ENCODE measurements at regions not wholly inside any gene's neighbourhood (a gene's known extent, or its start where the extent isn't known, plus 50 kb on each side); places are given as distances from the start of the nearest gene placed in this dataset.

- ChIA-PET POLR2A (no interaction called here), CTCF (no interaction called here)
- Mint-ChIP-seq H3K9me3 (no peaks in the 10 kb centered on the region), H3K4me3 (no peak overlapping the region), H3K27ac (no peak overlapping the region), H3K36me3 (no peaks in the 10 kb centered on the region), H3K27me3 (peaks cover 0 to 7% of the 10 kb centered on the region in 2 donors), H3K4me1 (peaks cover 10 to 19% (median 14%) of the 10 kb centered on the region in 3 donors)
- H3K4me3 ChIP-seq (ENCODE audit: low read length): no peak overlapping the region
- no peaks in the 10 kb centered on the region for H3K9me3 ChIP-seq (ENCODE audit: low read length)
- no peak for DNase-seq
- no peaks in the 10 kb centered on the region for H3K4me1 ChIP-seq (ENCODE audit: insufficient read depth, low read length)
- H3K27ac ChIP-seq (ENCODE audit: low read depth, low read length): no peak overlapping the region
- no peaks in the 10 kb centered on the region for H3K27me3 ChIP-seq (ENCODE audit: insufficient read depth, low read length, poor library complexity, severe bottlenecking)
- no peaks in the 10 kb centered on the region for H3K36me3 ChIP-seq (ENCODE audit: insufficient read depth, low read length)
These were observed 76.1 kb downstream of the SIPA1L2 start for GRCh38 chr1:232553809-232554208.

DNA sequence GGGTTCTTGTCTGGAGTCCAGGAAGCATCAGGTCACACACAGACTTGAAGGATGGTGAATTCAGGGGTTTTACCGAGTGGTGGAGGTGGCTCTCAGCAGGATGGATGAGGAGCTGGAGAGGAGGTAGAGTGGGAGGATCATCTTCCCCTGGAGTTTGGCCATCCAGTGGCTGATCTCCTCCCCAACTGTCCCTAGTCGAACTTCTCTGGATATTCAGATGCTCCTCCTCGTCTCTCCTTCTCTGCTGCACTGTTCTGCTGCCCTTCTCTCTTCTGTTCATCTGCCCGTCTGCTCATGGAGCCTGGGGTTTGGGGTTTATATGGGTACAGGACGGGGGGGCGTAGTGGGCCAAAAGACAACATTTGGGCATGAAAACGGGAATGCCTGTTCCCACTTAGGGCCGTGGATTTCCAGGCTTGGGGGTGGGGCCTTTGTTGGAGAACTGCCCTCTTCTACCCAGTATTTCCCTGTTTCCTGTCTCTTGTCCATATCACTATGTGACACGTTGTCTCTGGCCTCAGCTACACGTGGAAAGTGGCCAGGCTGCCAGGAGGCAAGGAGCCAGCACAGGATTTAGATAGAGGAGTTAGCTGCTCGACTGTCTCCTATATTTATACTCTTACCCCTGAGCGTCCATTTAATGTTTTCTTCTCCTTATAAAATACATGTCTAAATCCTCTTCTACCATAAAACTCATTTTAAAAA lies 76.7 kb downstream of the SIPA1L2 start:
- Mint-ChIP-seq H3K4me1 (peaks cover 8 to 13% (median 9%) of the 10 kb centered on the region in 3 donors), H3K27ac (no peak overlapping the region), H3K36me3 (no peaks in the 10 kb centered on the region), H3K4me3 (no peak overlapping the region), H3K27me3 (peaks cover 0 to 7% of the 10 kb centered on the region in 2 donors), H3K9me3 (no peaks in the 10 kb centered on the region)
- POLR2A ChIA-PET: no interaction called here
- Histone ChIP-seq H3K36me3 (ENCODE audit: insufficient read depth, low read length) (no peaks in the 10 kb centered on the region), H3K4me3 (ENCODE audit: low read length) (no peak overlapping the region), H3K9me3 (ENCODE audit: low read length) (no peaks in the 10 kb centered on the region), H3K27ac (ENCODE audit: low read depth, low read length) (no peak overlapping the region), H3K4me1 (ENCODE audit: insufficient read depth, low read length) (no peaks in the 10 kb centered on the region), H3K27me3 (ENCODE audit: insufficient read depth, low read length, poor library complexity, severe bottlenecking) (no peaks in the 10 kb centered on the region)
- DNase-seq: no peak
- CTCF ChIA-PET: interaction anchor here (1.3 kb wide), 1 partner anchor 10 kb away, joined by 3 read pairs; no protein-coding TSS in a partner anchor

GRCh38 chr1:232551386-232551785 lies 78.5 kb downstream of the SIPA1L2 start:
- CTCF ChIA-PET: no interaction called here
- H3K27me3 Mint-ChIP-seq: peaks cover 0 to 7% of the 10 kb centered on the region in 2 donors

GRCh38 chr1:232550007-232550406 lies 79.9 kb downstream of the SIPA1L2 start:
- H3K27me3 ChIP-seq (ENCODE audit: insufficient read depth, low read length, poor library complexity, severe bottlenecking): no peaks in the 10 kb centered on the region
- no peaks in the 10 kb centered on the region for H3K4me1 ChIP-seq (ENCODE audit: insufficient read depth, low read length)
- CTCF ChIA-PET: no interaction called here
- Mint-ChIP-seq H3K4me3 (no peak overlapping the region), H3K27ac (no peak overlapping the region), H3K36me3 (no peaks in the 10 kb centered on the region), H3K9me3 (no peaks in the 10 kb centered on the region), H3K4me1 (no peaks in the 10 kb centered on the region), H3K27me3 (peaks cover 0 to 7% of the 10 kb centered on the region in 2 donors)
- no peak overlapping the region for H3K27ac ChIP-seq (ENCODE audit: low read depth, low read length)
- POLR2A ChIA-PET: no interaction called here
- no peak for DNase-seq
- no peaks in the 10 kb centered on the region for H3K9me3 ChIP-seq (ENCODE audit: low read length)
- H3K4me3 ChIP-seq (ENCODE audit: low read length): no peak overlapping the region
- H3K36me3 ChIP-seq (ENCODE audit: insufficient read depth, low read length): no peaks in the 10 kb centered on the region

More at GRCh38 chr1:232551386-232551785, 78.5 kb downstream of the SIPA1L2 start:
- Mint-ChIP-seq H3K36me3 (no peaks in the 10 kb centered on the region), H3K27ac (no peak overlapping the region), H3K9me3 (no peaks in the 10 kb centered on the region), H3K4me3 (no peak overlapping the region), H3K4me1 (no peaks in the 10 kb centered on the region)
- no peaks in the 10 kb centered on the region for H3K4me1 ChIP-seq (ENCODE audit: insufficient read depth, low read length)
- H3K4me3 ChIP-seq (ENCODE audit: low read length): no peak overlapping the region
- H3K9me3 ChIP-seq (ENCODE audit: low read length): no peaks in the 10 kb centered on the region
- H3K27me3 ChIP-seq (ENCODE audit: insufficient read depth, low read length, poor library complexity, severe bottlenecking): no peaks in the 10 kb centered on the region
- no peak for DNase-seq
- H3K27ac ChIP-seq (ENCODE audit: low read depth, low read length): no peak overlapping the region
- no peaks in the 10 kb centered on the region for H3K36me3 ChIP-seq (ENCODE audit: insufficient read depth, low read length)
- POLR2A ChIA-PET: no interaction called here

GRCh38 chr1:232548691-232549090 lies 81.2 kb downstream of the SIPA1L2 start:
- Mint-ChIP-seq H3K27me3 (peaks cover 0 to 7% of the 10 kb centered on the region in 2 donors), H3K4me3 (no peak overlapping the region), H3K27ac (peak overlapping the region in 2 of 8 donors; percentile 81 to 90), H3K4me1 (no peaks in the 10 kb centered on the region), H3K36me3 (no peaks in the 10 kb centered on the region), H3K9me3 (no peaks in the 10 kb centered on the region)
- no peaks in the 10 kb centered on the region for H3K27me3 ChIP-seq (ENCODE audit: insufficient read depth, low read length, poor library complexity, severe bottlenecking)
- no peaks in the 10 kb centered on the region for H3K36me3 ChIP-seq (ENCODE audit: insufficient read depth, low read length)
- no peak overlapping the region for H3K4me3 ChIP-seq (ENCODE audit: low read length)
- no peak for DNase-seq
- ChIA-PET CTCF (no interaction called here), POLR2A (no interaction called here)
- H3K4me1 ChIP-seq (ENCODE audit: insufficient read depth, low read length): no peaks in the 10 kb centered on the region
- H3K27ac ChIP-seq (ENCODE audit: low read depth, low read length): no peak overlapping the region
- no peaks in the 10 kb centered on the region for H3K9me3 ChIP-seq (ENCODE audit: low read length)

DNA sequence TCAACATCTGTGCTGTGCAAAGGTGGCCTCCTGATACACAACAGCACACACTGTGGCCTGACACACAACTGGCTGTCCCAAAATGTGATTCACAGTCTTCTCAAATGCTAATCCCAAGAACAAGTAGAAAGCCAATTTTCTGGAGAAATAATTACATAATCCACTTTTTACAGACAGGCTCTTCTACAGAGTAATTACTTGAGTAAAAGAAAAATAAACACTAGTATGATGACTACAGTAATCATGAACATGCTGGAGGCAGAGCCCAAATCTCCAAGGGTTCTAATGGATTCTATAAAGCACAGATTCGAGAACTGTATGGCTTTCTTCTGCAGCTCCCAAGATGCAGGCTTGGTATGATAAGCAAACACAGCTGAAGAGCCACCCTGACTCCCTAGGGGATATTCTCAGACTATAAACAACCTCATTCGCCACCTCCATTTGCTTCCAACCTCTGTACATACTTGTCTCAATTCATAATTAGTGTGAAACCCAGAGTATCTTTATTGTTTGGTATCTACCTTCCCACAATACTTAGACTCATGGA lies 81.9 kb downstream of the SIPA1L2 start:
- H3K4me1 Mint-ChIP-seq: no peaks in the 10 kb centered on the region
- H3K27ac ChIP-seq (ENCODE audit: low read depth, low read length): no peak overlapping the region
- peaks cover 0 to 7% of the 10 kb centered on the region in 2 donors for H3K27me3 Mint-ChIP-seq
- no peaks in the 10 kb centered on the region for H3K4me1 ChIP-seq (ENCODE audit: insufficient read depth, low read length)
- H3K27me3 ChIP-seq (ENCODE audit: insufficient read depth, low read length, poor library complexity, severe bottlenecking): no peaks in the 10 kb centered on the region
- no peaks in the 10 kb centered on the region for H3K36me3 Mint-ChIP-seq
- ChIA-PET CTCF (no interaction called here), POLR2A (no interaction called here)
- H3K4me3 Mint-ChIP-seq: no peak overlapping the region
- no peaks in the 10 kb centered on the region for H3K9me3 ChIP-seq (ENCODE audit: low read length)
- H3K4me3 ChIP-seq (ENCODE audit: low read length): no peak overlapping the region
- no peaks in the 10 kb centered on the region for H3K9me3 Mint-ChIP-seq
- H3K27ac Mint-ChIP-seq: no peak overlapping the region
- DNase-seq: no peak
- H3K36me3 ChIP-seq (ENCODE audit: insufficient read depth, low read length): no peaks in the 10 kb centered on the region

GRCh38 chr1:232542633-232543593 lies 87.0 kb downstream of the SIPA1L2 start:
- Histone ChIP-seq H3K36me3 (ENCODE audit: insufficient read depth, low read length) (no peaks in the 10 kb centered on the region), H3K27ac (ENCODE audit: low read depth, low read length) (no peak overlapping the region), H3K27me3 (ENCODE audit: insufficient read depth, low read length, poor library complexity, severe bottlenecking) (no peaks in the 10 kb centered on the region), H3K9me3 (ENCODE audit: low read length) (no peaks in the 10 kb centered on the region), H3K4me1 (ENCODE audit: insufficient read depth, low read length) (no peaks in the 10 kb centered on the region), H3K4me3 (ENCODE audit: low read length) (no peak overlapping the region)
- no peaks in the 10 kb centered on the region for H3K9me3 Mint-ChIP-seq
- H3K4me1 Mint-ChIP-seq: peaks cover 0 to 2% (median 0%) of the 10 kb centered on the region in 3 donors
- no peaks in the 10 kb centered on the region for H3K36me3 Mint-ChIP-seq
- CTCF ChIA-PET: interaction anchor here (1.2 kb wide), 1 partner anchor 10 kb away, joined by 3 read pairs; no protein-coding TSS in a partner anchor
- H3K4me3 Mint-ChIP-seq: no peak overlapping the region
- DNase-seq: no peak
- H3K27me3 Mint-ChIP-seq: peaks cover 0 to 3% of the 10 kb centered on the region in 2 donors
- POLR2A ChIA-PET: no interaction called here
- peak overlapping the region in 1 of 8 donors; percentile 13 for H3K27ac Mint-ChIP-seq

- Histone ChIP-seq H3K36me3 (ENCODE audit: insufficient read depth, low read length) (no peaks in the 10 kb centered on the region), H3K27me3 (ENCODE audit: insufficient read depth, low read length, poor library complexity, severe bottlenecking) (no peaks in the 10 kb centered on the region), H3K4me1 (ENCODE audit: insufficient read depth, low read length) (no peaks in the 10 kb centered on the region), H3K4me3 (ENCODE audit: low read length) (no peak overlapping the region), H3K27ac (ENCODE audit: low read depth, low read length) (no peak overlapping the region), H3K9me3 (ENCODE audit: low read length) (no peaks in the 10 kb centered on the region)
- ChIA-PET POLR2A (interaction anchor here (0.7 kb wide), 1 partner anchor 174 kb away, joined by 16 read pairs; no protein-coding TSS in a partner anchor), CTCF (no interaction called here)
- no peaks in the 10 kb centered on the region for H3K36me3 Mint-ChIP-seq
- H3K9me3 Mint-ChIP-seq: no peaks in the 10 kb centered on the region
- peaks cover 0 to 3% of the 10 kb centered on the region in 2 donors for H3K27me3 Mint-ChIP-seq
- DNase-seq: no peak
- peaks cover 0 to 2% (median 0%) of the 10 kb centered on the region in 3 donors for H3K4me1 Mint-ChIP-seq
- H3K4me3 Mint-ChIP-seq: no peak overlapping the region
- peak overlapping the region in 2 of 8 donors; percentile 22 to 31 for H3K27ac Mint-ChIP-seq
These were observed 91.0 kb downstream of the SIPA1L2 start for GRCh38 chr1:232538943-232539302.

All from CD8-positive, alpha-beta memory T cell (primary cell).